GM23338 (cell line): ENCODE measurements at regions not wholly inside any gene's neighbourhood (a gene's known extent, or its start where the extent isn't known, plus 50 kb on each side); places are given as distances from the start of the nearest gene placed in this dataset.

ENCODE experiments used
- EZH2 ChIP-seq: fragments of 200-600 bp; sonication (generic); IDR thresholded peaks from one replicate; pipeline ENCODE4 v1.8.0; 2017; ENCODE audit warnings: antibody characterized with exemption, mild to moderate bottlenecking, low read depth; ENCODE audit not compliant: unreplicated experiment
- NANOG ChIP-seq: IDR thresholded peaks from 2 replicates; pipeline ENCODE4 v1.6.1; 2016; ENCODE audit warnings: antibody characterized with exemption, borderline replicate concordance
- POLR2AphosphoS5 ChIP-seq: IDR thresholded peaks from 2 replicates; pipeline ENCODE4 v1.6.1; 2016; ENCODE audit warnings: antibody characterized with exemption, low read depth
- TF ChIP-seq, protein P1 (sequence below), 2 experiments: fragments of 200-600 bp in 1 of 2; sonication (generic) in 1 of 2; conservative IDR thresholded peaks; 2 replicates each; pipeline versions ENCODE4 v1.5.1 to v1.6.1; 2016 to 2017; ENCODE audit warnings: antibody characterized with exemption in 2 of 2, low read depth in 2 of 2, mild to moderate bottlenecking in 2 of 2, moderate library complexity in 1 of 2

DNA sequence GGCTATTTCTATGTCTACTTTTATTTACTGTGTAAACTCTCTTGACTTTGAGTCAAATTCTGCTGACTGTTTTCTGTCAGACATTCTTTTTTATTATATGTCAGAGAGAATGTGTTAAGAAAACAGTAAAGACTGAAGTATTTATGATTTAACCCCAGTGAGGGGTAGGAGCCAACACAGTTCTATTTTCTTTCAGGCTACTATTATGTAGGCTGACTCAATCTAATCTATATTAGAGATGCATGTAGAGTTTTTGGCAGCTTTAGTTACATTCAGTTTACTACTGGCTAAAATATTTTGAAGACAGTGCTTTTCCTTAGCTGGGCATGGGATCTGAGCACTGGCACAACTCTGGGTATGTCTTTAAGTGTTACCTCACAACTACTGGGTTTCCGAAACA is 1108.0 kb downstream of the CDH11 start:
- TF ChIP-seq EZH2 (no peak), NANOG (no peak), POLR2AphosphoS5 (no peak)
- TF ChIP-seq, protein P1, sequence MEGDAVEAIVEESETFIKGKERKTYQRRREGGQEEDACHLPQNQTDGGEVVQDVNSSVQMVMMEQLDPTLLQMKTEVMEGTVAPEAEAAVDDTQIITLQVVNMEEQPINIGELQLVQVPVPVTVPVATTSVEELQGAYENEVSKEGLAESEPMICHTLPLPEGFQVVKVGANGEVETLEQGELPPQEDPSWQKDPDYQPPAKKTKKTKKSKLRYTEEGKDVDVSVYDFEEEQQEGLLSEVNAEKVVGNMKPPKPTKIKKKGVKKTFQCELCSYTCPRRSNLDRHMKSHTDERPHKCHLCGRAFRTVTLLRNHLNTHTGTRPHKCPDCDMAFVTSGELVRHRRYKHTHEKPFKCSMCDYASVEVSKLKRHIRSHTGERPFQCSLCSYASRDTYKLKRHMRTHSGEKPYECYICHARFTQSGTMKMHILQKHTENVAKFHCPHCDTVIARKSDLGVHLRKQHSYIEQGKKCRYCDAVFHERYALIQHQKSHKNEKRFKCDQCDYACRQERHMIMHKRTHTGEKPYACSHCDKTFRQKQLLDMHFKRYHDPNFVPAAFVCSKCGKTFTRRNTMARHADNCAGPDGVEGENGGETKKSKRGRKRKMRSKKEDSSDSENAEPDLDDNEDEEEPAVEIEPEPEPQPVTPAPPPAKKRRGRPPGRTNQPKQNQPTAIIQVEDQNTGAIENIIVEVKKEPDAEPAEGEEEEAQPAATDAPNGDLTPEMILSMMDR (conservative IDR thresholded peaks at IDR 0.05; ENCODE audit: low read depth in 2 of 2), result no peak
